Fibroblast of villous mesenchyme (primary cell): ENCODE measurements at regions not wholly inside any gene's neighbourhood (a gene's known extent, or its start where the extent isn't known, plus 50 kb on each side); places are given as distances from the start of the nearest gene placed in this dataset.

Experiments used
- DNase-seq: peaks from one replicate; pipeline ENCODE4 v3.0.0-alpha.2; 2010; ENCODE audit warnings: low read depth
- H3K4me3 ChIP-seq: 2 replicates; pipeline ENCODE4 v1.5.1; 2011; ENCODE audit warnings: low read depth, mild to moderate bottlenecking, low read length
- TF ChIP-seq, protein P1 (sequence below): IDR thresholded peaks from 2 replicates; pipeline ENCODE4 v1.5.1; 2012; ENCODE audit warnings: low read depth, mild to moderate bottlenecking, low read length; ENCODE audit not compliant: insufficient read depth

DNA sequence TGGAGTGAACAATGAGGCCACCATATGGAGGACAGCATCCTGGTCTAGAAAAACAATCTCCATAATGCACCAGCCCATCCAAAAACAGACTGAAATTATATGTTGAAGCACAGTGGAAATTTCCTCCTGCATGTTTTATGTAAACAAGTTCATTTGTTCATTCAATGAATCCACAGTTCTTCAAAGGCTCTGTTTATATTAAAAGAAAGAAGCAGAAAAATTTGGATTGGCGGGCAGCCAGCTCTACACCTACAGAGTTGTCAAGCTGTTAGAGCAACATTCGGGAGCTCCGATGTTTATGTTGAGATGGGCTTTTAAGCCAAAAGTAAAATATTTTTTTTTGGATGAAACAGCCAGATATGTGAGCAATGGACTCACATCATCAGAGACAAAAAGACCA lies 395.3 kb upstream of the SULF2 start:
- no peak overlapping the region for H3K4me3 ChIP-seq
- peak; percentile 14 for DNase-seq

DNA sequence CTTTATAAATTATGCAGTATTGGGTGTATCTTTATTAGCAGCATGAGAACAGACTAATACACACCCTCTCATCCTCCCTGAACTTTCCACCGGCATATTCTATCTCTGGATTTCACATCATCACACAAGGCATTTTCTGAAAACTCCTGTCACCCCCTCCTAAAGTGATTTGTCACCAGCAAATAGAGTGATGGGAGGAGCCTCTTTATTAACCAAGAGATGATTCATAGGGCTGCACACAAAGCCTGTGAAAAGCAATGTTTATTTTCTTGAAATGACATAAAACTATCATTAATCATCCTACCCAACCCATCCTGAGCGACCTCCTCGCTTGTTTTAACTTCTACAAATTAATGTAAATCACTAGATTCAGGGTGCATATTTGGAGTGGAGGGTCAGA lies 394.7 kb upstream of the SULF2 start:
- H3K4me3 ChIP-seq, result no peak overlapping the region
- DNase-seq, result peak; percentile 23
- TF ChIP-seq, protein P1, sequence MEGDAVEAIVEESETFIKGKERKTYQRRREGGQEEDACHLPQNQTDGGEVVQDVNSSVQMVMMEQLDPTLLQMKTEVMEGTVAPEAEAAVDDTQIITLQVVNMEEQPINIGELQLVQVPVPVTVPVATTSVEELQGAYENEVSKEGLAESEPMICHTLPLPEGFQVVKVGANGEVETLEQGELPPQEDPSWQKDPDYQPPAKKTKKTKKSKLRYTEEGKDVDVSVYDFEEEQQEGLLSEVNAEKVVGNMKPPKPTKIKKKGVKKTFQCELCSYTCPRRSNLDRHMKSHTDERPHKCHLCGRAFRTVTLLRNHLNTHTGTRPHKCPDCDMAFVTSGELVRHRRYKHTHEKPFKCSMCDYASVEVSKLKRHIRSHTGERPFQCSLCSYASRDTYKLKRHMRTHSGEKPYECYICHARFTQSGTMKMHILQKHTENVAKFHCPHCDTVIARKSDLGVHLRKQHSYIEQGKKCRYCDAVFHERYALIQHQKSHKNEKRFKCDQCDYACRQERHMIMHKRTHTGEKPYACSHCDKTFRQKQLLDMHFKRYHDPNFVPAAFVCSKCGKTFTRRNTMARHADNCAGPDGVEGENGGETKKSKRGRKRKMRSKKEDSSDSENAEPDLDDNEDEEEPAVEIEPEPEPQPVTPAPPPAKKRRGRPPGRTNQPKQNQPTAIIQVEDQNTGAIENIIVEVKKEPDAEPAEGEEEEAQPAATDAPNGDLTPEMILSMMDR, result no peak

More for the DNA sequence above, 395.3 kb upstream of the SULF2 start:
- TF ChIP-seq, protein P1, result no peak

DNA sequence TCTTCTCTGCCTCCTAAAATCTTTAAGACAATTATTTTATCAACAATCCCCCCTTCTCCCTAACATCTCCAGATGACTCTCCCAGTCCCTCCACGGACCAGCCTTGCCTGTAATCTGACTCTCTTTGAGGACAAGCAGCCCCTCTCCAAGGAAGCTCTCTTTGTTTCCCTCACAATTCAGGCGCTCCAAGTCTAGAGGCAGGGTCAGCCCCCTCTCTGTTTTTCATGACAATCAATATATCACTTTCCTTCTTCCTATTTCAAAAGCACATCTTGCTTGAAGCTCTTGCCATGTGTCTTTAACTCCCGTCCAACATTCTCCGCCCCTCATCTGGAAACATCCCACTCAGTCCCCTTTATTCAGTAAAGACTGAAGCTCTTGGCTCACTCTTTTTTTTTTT lies 393.4 kb upstream of the SULF2 start:
- no peak overlapping the region for H3K4me3 ChIP-seq
- TF ChIP-seq, protein P1, result no peak
- no peak for DNase-seq

DNA sequence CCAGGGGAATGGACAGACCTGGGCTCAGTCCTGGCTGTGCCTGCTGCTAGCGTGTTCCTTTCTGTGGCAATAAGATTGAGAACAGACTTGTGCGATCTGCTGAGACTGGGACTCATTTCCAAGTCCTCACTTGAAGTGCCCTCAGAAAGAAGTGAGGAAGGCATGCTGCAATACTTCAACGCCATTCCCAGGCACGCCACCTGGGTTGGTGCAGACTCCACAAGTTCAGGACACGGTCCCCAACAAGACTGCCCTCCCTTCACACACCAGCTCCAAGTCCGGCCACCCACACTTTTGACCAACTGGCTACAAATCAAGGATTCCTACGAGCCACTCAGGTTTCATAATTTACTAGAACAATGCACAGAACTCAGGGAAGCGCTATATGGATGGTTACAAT lies 391.8 kb upstream of the SULF2 start:
- DNase-seq, result no peak
- TF ChIP-seq, protein P1, result no peak
- H3K4me3 ChIP-seq, result no peak overlapping the region

DNA sequence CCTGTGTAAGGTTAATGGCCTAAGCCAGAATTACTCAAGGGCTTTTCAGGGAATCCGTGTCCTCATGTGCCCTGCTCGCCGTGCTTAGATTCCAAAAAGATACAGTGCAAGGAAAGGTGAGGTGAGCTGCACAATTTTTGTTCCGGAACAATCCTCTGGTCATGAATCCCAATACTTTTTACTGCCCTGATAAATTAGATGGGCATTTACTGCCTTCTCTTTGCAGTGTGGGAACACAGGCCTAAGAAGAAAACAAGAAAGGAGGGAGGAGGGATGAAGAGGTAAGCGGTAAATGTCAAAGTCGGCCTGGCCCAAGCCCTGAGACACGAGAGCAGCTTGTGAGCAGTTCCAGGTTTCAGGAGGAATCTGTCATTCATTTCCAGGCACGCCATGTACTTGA lies 390.9 kb upstream of the SULF2 start:
- DNase-seq, result no peak
- no peak overlapping the region for H3K4me3 ChIP-seq
- TF ChIP-seq, protein P1, result no peak

DNA sequence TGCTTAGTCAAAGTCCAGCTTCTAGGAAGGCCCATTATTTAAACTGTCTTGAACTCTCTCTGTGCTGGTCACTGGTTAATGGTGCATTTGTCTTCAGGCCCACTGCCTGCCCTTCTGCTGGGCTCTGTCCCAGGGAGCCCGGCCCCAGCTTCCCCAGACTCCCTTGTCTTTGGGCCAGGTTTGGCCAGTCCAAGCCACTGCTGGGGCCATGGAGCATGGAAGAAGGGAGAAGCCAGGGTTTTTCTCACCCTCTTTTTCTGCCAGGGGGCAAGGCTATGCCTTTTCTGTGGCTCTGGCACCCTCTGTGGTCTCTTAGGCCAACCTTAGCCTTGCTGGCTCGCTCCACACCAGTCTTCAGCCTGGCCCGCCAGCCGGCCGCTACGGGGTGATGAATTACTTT lies 390.0 kb upstream of the SULF2 start:
- TF ChIP-seq, protein P1, result no peak
- no peak for DNase-seq
- H3K4me3 ChIP-seq, result no peak overlapping the region

DNA sequence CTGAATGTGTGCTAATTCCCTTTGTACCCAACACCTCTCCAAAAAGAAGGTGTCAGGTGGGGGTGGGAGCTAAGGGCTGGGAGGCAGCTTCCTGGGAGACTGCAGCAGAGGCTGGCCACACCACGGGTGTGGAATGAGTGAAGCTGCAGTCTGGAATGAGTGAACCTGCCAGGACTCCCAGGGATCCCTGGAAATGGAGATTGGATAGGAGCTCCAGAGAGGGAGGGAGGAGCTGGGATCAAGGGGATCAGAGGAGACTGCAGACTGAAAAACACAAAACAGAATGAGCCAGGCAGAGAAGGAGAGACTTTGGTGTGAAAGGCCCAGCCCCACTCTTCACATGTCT lies 387.0 kb upstream of the SULF2 start:
- H3K4me3 ChIP-seq, result no peak overlapping the region
- TF ChIP-seq, protein P1, result no peak
- no peak for DNase-seq
